Activated naive CD4-positive, alpha-beta T cell treated with anti-CD3 and anti-CD28 coated beads for 36 hours (primary cell): ENCODE measurements at regions not wholly inside any gene's neighbourhood (a gene's known extent, or its start where the extent isn't known, plus 50 kb on each side); places are given as distances from the start of the nearest gene placed in this dataset.

Source experiments
- CTCF ChIA-PET: fragments of 350-600 bp; sonication (Branson Sonifier 250); formaldehyde crosslinking; loops from one replicate; lab custom pipeline; 2021; ENCODE audit warnings: antibody characterized with exemption; lab: Charles Lee
- DNase-seq: peaks from one replicate; pipeline ENCODE4 v3.0.0-alpha.2; 2020
- H3K27ac Mint-ChIP-seq: one replicate; pipeline ENCODE4 v1.8.0; 2021; ENCODE audit warnings: mild to moderate bottlenecking, mixed read lengths
- H3K27me3 Mint-ChIP-seq: one replicate; pipeline ENCODE4 v1.8.0; 2021; ENCODE audit warnings: low read depth, mixed read lengths
- H3K36me3 Mint-ChIP-seq: one replicate; pipeline ENCODE4 v1.8.0; 2021; ENCODE audit warnings: low read depth, mixed read lengths
- H3K4me1 Mint-ChIP-seq: one replicate; pipeline ENCODE4 v1.8.0; 2021; ENCODE audit warnings: low read depth, mixed read lengths
- H3K4me3 Mint-ChIP-seq: one replicate; pipeline ENCODE4 v1.8.0; 2021; ENCODE audit warnings: mild to moderate bottlenecking, moderate library complexity, mixed read lengths
- H3K9me3 Mint-ChIP-seq: one replicate; pipeline ENCODE4 v1.8.0; 2021; ENCODE audit warnings: mixed read lengths
- intact Hi-C: fragments of 100-400 bp; cut with micrococcal nuclease; formaldehyde crosslinking; loops from one replicate; pipeline ENCODE4 v1.15.1; 2023

DNA sequence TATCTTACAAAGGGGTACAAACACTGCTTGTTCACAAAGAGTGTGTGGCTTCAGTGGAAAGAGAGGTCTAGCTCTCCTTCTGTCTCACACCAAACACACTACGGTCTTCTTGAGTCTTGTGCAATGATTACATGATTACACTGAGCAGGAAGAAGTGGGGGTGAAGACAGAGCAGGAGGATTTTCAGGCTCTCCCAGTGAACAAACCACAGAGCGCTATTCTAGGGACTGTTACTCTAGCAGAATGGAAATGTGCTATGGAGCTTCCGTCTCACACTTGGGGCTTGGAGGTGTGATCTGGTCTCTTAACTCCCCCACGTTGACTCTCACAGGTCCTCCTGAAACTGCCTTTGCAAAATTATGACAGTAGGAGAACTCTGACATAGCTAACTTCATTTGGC, 203.4 kb downstream of the MYLK4 start:
- DNase-seq = no peak
- Mint-ChIP-seq H3K9me3 (no peaks in the 10 kb centered on the region), H3K36me3 (no peaks in the 10 kb centered on the region), H3K4me3 (no peak overlapping the region), H3K27ac (no peak overlapping the region), H3K4me1 (peaks cover 16% of the 10 kb centered on the region), H3K27me3 (peaks cover 36% of the 10 kb centered on the region)
- CTCF ChIA-PET = interaction anchor here (0.7 kb wide), 2 partner anchors 36 to 194 kb away, joined by 3 read pairs; no protein-coding TSS in a partner anchor
- intact Hi-C loops = no loop called here

DNA sequence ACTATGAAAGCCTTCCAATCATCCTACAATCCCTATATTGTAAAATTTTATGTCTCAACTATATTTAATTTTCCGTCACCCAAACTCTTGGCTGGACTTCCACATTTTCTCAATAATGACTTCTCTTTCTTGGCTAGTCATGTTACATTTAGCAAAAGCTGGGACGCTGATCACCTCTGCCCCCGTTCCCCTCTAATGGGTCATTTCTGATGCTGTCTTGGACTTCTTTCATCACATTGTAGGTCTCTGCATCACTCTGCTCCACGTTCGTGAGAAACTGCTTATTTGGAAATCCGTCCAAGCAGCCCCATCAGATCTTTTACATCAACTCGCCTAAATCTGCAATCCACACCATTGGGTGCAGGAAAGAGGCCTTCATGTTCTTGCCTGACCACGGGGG, 203.8 kb downstream of the MYLK4 start:
- Mint-ChIP-seq H3K9me3 (no peaks in the 10 kb centered on the region), H3K27ac (no peak overlapping the region), H3K4me3 (no peak overlapping the region), H3K36me3 (no peaks in the 10 kb centered on the region), H3K4me1 (peaks cover 21% of the 10 kb centered on the region), H3K27me3 (peaks cover 40% of the 10 kb centered on the region)
- CTCF ChIA-PET = no interaction called here
- intact Hi-C loops = no loop called here
- DNase-seq = no peak

DNA sequence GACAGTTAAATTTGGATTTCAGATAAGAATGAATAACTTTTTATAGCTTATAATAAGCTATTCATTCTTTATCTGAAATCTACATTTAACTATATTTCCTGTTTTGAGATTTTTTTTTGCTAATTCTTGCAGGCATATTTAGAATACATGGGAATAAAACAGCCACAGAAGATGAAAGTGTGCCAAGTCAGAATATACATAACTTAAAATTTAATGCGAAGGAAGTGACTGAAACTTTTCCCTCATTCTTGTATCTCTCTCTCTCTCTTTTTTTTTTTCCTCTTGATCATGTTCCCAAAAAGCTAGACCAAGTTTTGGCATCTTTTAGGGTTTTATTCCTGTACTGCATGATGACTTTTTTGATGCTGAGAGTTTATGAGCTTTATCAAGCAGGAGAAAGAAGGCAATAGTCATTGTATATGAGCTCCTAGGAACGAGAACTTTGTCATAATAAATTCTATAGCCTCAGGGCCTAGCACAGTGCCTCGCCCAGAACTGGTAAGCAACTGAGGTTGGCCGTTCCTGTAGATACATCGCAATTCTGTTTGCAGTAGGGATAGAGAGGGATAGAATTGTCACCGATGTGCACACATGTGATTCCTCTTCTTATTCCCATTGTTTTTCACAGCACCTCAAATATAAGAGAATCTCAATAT, 205.2 kb downstream of the MYLK4 start:
- intact Hi-C loops = no loop called here
- Mint-ChIP-seq H3K27ac (no peak overlapping the region), H3K4me1 (peaks cover 24% of the 10 kb centered on the region), H3K36me3 (no peaks in the 10 kb centered on the region), H3K9me3 (no peaks in the 10 kb centered on the region), H3K4me3 (no peak overlapping the region), H3K27me3 (peaks cover 50% of the 10 kb centered on the region)
- CTCF ChIA-PET = interaction anchor here (0.9 to 1.1 kb wide), 2 partner anchors 29 to 320 kb away, joined by 3 read pairs; no protein-coding TSS in a partner anchor
- no peak for DNase-seq

DNA sequence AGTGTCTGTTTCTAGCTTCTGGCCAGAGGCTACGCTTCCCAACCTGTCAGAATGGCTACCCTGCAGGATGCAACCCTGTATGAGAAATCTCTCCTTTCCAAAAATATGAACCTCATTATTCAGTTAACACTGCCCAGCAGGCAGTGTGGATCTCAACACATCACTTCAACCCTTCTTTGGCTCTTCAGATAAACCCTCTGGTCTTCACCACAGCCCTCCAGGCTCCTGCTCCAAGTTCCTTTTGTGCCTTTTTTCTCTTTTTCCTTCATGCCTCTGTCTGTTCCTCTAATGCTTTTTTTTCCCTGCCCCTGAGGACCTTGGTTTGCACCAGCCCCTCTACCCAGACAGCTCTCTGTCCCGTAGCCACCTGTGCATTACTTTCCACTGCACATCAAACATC, 207.4 kb downstream of the MYLK4 start:
- intact Hi-C loops = loop anchor here (1.0 kb wide), 1 partner anchor 20 kb away; no protein-coding TSS in a partner anchor
- Mint-ChIP-seq H3K27me3 (peaks cover 59% of the 10 kb centered on the region), H3K4me3 (no peak overlapping the region), H3K9me3 (no peaks in the 10 kb centered on the region), H3K27ac (no peak overlapping the region), H3K4me1 (peaks cover 24% of the 10 kb centered on the region), H3K36me3 (no peaks in the 10 kb centered on the region)
- CTCF ChIA-PET = no interaction called here
- no peak for DNase-seq

DNA sequence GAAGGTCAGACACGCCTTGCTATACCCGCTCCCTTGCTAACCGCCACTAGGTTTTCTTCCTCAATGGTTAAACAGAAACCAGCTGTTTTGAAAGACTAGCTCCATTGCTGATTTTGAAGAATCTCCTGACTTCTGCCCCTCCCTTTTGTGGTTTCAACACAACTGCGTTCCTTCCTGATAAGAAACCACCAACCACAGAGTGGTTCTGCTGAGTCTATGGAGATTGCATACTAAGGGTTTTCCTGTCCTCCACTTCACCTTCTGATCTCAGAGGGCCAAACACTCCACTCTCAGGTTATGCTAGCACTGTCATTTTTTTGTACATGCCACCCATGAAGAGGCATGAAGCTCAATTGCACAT, 207.9 kb downstream of the MYLK4 start:
- H3K27ac Mint-ChIP-seq = no peak overlapping the region
- CTCF ChIA-PET = interaction anchor here (0.8 to 1.2 kb wide), 2 partner anchors 19 to 195 kb away, joined by 3 read pairs; no protein-coding TSS in a partner anchor
- peak; percentile 51 for DNase-seq
- no peak overlapping the region for H3K4me3 Mint-ChIP-seq
- peaks cover 63% of the 10 kb centered on the region for H3K27me3 Mint-ChIP-seq
- peaks cover 24% of the 10 kb centered on the region for H3K4me1 Mint-ChIP-seq
- intact Hi-C loops = loop anchor here (1.0 kb wide), 1 partner anchor 20 kb away; no protein-coding TSS in a partner anchor
- no peaks in the 10 kb centered on the region for H3K9me3 Mint-ChIP-seq
- no peaks in the 10 kb centered on the region for H3K36me3 Mint-ChIP-seq

DNA sequence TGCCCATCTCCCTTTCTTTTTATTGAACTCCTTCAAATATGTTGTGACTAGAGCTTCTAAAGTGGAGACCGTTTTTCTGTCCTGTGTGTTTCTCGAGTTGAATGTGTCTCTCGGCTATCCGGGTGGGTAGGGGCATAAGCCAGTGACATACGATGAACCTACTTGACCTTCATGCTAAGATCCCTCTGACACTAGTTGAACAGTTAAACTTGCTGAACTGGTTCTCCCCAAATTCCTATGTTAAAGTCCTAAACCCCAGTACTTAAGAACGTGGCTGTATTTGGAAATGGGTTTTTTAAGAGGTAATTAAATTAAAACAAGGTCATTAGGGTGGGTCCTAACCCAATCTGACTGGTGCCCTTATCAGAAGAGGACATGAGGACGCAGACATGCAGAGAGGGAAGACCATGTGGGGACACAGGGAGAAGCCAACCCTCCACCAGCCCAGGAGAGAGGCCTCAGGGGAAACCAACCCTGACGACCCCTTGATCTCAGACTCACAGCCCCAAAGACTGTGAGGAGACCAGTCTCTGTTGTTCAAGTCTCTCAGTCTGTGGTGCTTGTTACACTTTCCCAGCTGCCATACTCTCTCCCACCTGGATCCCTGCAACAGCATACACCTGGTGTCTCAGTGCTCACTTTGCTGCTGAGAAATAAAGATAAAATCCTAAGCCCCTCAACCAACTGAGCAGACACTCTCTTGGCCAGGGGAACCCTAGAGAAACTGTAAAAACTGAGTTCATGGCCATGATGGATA, 208.4 kb downstream of the MYLK4 start:
- H3K27ac Mint-ChIP-seq = no peak overlapping the region
- H3K4me3 Mint-ChIP-seq = no peak overlapping the region
- intact Hi-C loops = no loop called here
- H3K9me3 Mint-ChIP-seq = no peaks in the 10 kb centered on the region
- peaks cover 24% of the 10 kb centered on the region for H3K4me1 Mint-ChIP-seq
- no peaks in the 10 kb centered on the region for H3K36me3 Mint-ChIP-seq
- CTCF ChIA-PET = interaction anchor here (0.8 to 1.2 kb wide), 2 partner anchors 20 to 196 kb away, joined by 3 read pairs; no protein-coding TSS in a partner anchor
- DNase-seq = no peak
- peaks cover 68% of the 10 kb centered on the region for H3K27me3 Mint-ChIP-seq

DNA sequence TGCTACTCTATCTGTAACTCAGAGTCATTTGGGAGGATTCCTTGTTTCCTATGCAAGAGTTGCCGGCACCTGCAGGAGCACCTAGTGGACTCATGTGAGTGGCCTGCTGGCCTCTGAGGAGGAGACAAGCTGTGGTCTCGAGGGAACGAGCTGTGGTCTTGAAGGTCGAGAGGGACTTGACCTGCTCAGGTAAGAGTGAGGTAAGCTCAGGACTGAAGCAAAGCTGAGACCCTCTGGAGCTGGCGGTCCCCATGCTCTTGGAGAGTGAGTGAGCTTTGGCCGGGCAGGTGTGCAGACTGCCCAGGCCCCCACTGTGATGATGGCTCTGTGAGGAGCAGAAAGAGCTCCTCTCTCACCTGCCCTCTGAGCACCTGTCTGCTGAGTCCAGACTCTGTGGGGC, 214.3 kb downstream of the MYLK4 start:
- H3K4me1 Mint-ChIP-seq = no peaks in the 10 kb centered on the region
- CTCF ChIA-PET = no interaction called here
- intact Hi-C loops = no loop called here

DNA sequence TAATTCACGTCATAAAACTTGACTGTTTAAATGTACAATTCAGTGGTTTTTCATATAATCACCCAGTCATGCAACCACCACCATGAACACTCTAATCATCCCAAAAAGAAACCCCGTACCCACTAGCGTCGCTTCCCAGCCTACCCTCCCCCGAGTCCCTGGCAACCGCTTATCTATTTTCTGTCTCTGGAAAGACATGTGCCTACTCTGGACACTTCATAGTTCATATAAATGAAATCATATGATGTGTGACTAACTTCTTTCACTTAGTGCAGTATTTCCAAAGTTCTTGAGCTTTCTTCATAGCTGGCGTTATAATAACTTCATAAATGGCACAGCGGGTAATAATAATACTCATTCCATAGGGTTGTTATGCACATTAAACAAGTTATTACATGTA, 215.2 kb downstream of the MYLK4 start:
- Mint-ChIP-seq H3K4me1 (no peaks in the 10 kb centered on the region), H3K4me3 (no peak overlapping the region), H3K27ac (no peak overlapping the region), H3K36me3 (no peaks in the 10 kb centered on the region), H3K9me3 (no peaks in the 10 kb centered on the region), H3K27me3 (peaks cover 44% of the 10 kb centered on the region)
- DNase-seq = no peak
- intact Hi-C loops = no loop called here
- CTCF ChIA-PET = interaction anchor here (0.5 kb wide), 1 partner anchor 67 kb away, joined by 3 read pairs; no protein-coding TSS in a partner anchor

More for the DNA sequence above, 214.3 kb downstream of the MYLK4 start:
- H3K27me3 Mint-ChIP-seq = peaks cover 50% of the 10 kb centered on the region
- no peaks in the 10 kb centered on the region for H3K36me3 Mint-ChIP-seq
- no peaks in the 10 kb centered on the region for H3K9me3 Mint-ChIP-seq
- no peak for DNase-seq
- H3K27ac Mint-ChIP-seq = no peak overlapping the region
- no peak overlapping the region for H3K4me3 Mint-ChIP-seq

DNA sequence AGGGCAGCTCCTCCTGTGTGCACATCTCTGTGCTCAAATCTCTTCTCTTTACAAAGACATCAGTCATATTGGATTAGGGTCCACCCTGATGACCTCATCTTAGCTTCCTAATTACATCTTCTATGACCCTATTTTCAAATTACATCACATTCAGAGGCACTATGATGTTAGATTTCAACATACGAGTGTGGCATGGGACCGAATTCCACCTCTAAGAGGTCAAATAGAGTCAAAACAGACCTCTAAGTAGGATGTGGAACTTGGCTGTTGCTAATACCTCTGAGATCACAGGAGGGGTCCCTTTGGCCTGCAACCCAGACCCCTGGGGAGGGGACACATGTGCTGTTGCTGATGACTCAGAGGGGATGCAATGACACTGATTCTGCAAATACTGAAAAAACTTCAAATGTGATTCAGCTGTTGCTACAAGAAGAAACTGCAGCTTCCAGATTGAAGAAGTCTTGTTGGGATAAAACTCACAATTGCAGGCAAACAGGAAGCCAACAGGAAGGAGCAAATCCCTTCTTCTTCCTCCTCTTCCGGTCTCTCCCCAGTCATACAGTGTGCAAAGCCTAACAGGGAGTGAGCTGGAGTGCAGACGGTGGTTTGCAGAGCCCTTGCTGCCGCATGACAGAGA, 216.2 kb downstream of the MYLK4 start:
- H3K27me3 Mint-ChIP-seq = peaks cover 44% of the 10 kb centered on the region
- no peaks in the 10 kb centered on the region for H3K4me1 Mint-ChIP-seq
- intact Hi-C loops = no loop called here

DNA sequence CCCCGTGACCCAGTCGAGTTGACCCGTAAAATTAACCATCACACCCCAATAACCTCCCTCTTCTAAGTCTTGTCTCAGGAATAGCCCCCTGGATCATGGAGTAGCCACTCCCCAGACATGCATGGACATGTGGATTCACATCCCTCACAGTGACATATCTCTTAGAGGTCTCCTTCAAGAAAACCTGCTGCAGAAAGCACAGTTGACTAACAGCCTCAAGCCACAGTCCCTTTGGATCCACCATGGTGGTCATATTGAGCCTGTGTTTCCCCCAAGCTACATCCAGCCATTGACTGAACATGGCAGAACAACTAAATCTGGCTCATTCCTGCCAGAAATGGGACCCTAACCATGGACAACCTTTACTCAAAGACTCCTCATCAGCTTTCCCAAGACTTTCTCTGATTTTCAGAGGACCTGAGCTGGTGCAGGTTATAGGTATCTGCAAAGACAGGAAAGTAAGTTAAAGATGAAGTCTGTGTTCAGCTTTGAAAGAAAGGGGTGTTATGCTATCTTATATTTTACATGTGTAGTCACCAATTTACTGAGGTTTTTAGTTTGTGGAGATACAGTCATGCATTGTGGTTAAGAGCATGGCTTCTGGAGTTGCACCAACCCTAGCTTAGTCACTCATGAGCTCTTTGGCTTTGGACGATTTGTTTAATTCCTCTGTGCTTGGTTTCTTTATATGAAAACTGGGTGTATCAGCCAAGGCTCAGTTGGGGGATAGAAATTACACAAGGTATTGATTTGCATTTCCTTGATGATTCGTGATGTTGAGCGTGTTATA, 219.1 kb downstream of the MYLK4 start:
- H3K27me3 Mint-ChIP-seq = peaks cover 33% of the 10 kb centered on the region
- no peak for DNase-seq
- H3K9me3 Mint-ChIP-seq = no peaks in the 10 kb centered on the region
- intact Hi-C loops = no loop called here
- no peaks in the 10 kb centered on the region for H3K4me1 Mint-ChIP-seq
- H3K27ac Mint-ChIP-seq = no peak overlapping the region
- no peaks in the 10 kb centered on the region for H3K36me3 Mint-ChIP-seq
- H3K4me3 Mint-ChIP-seq = no peak overlapping the region
- CTCF ChIA-PET = interaction anchor here (0.8 kb wide), 1 partner anchor 83 kb away, joined by 3 read pairs; no protein-coding TSS in a partner anchor

More for the DNA sequence above, 216.2 kb downstream of the MYLK4 start:
- CTCF ChIA-PET = no interaction called here
- DNase-seq = no peak
- Mint-ChIP-seq H3K36me3 (no peaks in the 10 kb centered on the region), H3K27ac (no peak overlapping the region), H3K9me3 (no peaks in the 10 kb centered on the region), H3K4me3 (no peak overlapping the region)

DNA sequence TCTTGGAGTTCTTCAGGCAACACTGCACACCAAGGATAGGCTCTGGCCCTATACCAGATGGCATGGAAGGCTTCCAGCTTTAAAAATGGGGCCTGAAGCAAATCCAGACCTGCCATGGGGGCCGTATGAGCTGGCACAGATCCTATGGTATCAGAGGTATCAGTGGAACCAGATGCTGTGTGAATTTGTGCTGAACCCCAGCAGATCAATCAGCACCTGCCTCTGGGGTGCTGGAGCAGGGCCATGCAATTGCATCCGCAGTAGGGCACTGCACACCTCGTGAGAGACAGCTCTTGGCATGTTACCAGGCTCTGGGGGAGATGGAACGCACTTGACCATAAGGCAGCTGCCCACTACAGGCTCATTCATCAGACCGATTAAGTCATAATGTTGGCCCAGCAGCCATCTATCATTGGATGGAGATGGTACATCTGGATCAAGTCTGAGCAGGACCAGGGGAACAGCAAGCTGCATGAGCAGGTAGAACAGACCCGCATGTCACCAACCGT, 221.5 kb downstream of the MYLK4 start:
- CTCF ChIA-PET = no interaction called here
- Mint-ChIP-seq H3K27ac (no peak overlapping the region), H3K4me3 (no peak overlapping the region), H3K9me3 (peaks cover 3% of the 10 kb centered on the region), H3K36me3 (no peaks in the 10 kb centered on the region), H3K27me3 (peaks cover 20% of the 10 kb centered on the region), H3K4me1 (no peaks in the 10 kb centered on the region)
- intact Hi-C loops = no loop called here
- no peak for DNase-seq
